Renal cortex interstitium (tissue), 11 donors: ENCODE measurements at regions not wholly inside any gene's neighbourhood (a gene's known extent, or its start where the extent isn't known, plus 50 kb on each side); places are given as distances from the start of the nearest gene placed in this dataset.

Experiments
- DNase-seq, 11 donors: peaks; one replicate each; pipeline ENCODE4 v3.0.0-alpha.2; 2013; ENCODE audit warnings: low read depth in 9 of 11, low spot score in 4 of 11; ENCODE audit errors: extremely low read depth in 1 of 11

GRCh38 chr3:124519591-124520194, 210.6 kb upstream of the UMPS start:
- DNase-seq = no peak

GRCh38 chr3:124520970-124521369, 209.3 kb upstream of the UMPS start:
- no peak for DNase-seq

- no peak for DNase-seq
Measured at GRCh38 chr3:124522082-124522625, 208.1 kb upstream of the UMPS start.

- no peak for DNase-seq
Measured at GRCh38 chr3:124526601-124527000, 203.7 kb upstream of the UMPS start.

GRCh38 chr3:124529826-124530571, 200.3 kb upstream of the UMPS start:
- DNase-seq = no peak

GRCh38 chr3:124530916-124531315, 199.3 kb upstream of the UMPS start:
- no peak for DNase-seq

- no peak for DNase-seq
Measured at GRCh38 chr3:124532071-124532470, 198.2 kb upstream of the UMPS start.

- DNase-seq = no peak
Measured at GRCh38 chr3:124535306-124535705, 194.9 kb upstream of the UMPS start.

- DNase-seq = no peak
Measured at GRCh38 chr3:124540550-124541211, 189.6 kb upstream of the UMPS start.

- no peak for DNase-seq
Measured at GRCh38 chr3:124542214-124542869, 187.9 kb upstream of the UMPS start.

- no peak for DNase-seq
Measured at GRCh38 chr3:124545891-124546290, 184.4 kb upstream of the UMPS start.

GRCh38 chr3:124552224-124552623, 178.0 kb upstream of the UMPS start:
- DNase-seq = no peak

GRCh38 chr3:124553178-124553577, 177.1 kb upstream of the UMPS start:
- DNase-seq = no peak

GRCh38 chr3:124556636-124557035, 173.6 kb upstream of the UMPS start:
- no peak for DNase-seq

GRCh38 chr3:124557433-124558232, 172.6 kb upstream of the UMPS start:
- DNase-seq = no peak

GRCh38 chr3:124558991-124559845, 171.0 kb upstream of the UMPS start:
- DNase-seq = peak in 6 of 11 donors; percentile 38 to 60 (median 49)

GRCh38 chr3:124559846-124560574, 170.2 kb upstream of the UMPS start:
- DNase-seq = peak in 9 of 11 donors; percentile 47 to 73 (median 67)
